ENCODE measurements at regions not wholly inside any gene's neighbourhood (a gene's known extent, or its start where the extent isn't known, plus 50 kb on each side); places are given as distances from the start of the nearest gene placed in this dataset.
"Not testable (repeated sequence)": the region's sequence is repeated elsewhere in the genome, so short reads cannot be mapped to it uniquely, and the experiment has no call there.

DNA sequence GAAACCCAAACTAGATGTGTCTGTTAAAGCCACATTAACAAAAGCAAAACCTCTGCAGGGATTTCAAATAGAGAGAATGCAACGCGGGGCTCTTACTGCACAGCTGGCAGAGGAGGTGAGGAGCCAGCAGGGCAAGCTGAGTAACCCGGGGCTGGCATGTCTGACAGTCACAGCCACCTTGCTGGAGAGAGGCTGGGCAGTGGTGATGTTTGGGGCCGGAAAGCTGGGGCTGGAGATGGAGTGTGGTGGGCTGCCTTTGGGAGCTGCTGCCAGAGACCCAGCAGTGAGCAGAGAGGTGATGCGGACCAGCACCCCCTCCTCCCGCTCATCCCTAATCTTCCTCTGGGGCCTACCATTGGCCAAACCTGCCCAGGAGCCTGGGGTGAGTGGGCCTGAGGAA is 204.5 kb upstream of the ARL4C start:
- H2AFZ ChIP-seq (ENCODE audit: low read length), result no peak overlapping the region
- H3K36me3 ChIP-seq (ENCODE audit: low read depth, low read length), result no peaks in the 10 kb centered on the region
- no peaks in the 10 kb centered on the region for H3K27me3 ChIP-seq (ENCODE audit: low read length)
- H3K4me1 ChIP-seq (ENCODE audit: insufficient read depth, low read length), result 0 out of 2 replicates have a peak, but pooled peaks cover 7% of the 10 kb centered on the region
- no peak overlapping the region for H3K27ac ChIP-seq (ENCODE audit: low read length)
- H3K4me2 ChIP-seq (ENCODE audit: low read length), result no peak overlapping the region
- H4K20me1 ChIP-seq (ENCODE audit: low read length), result no peaks in the 10 kb centered on the region
- no peak overlapping the region for H3K9ac ChIP-seq (ENCODE audit: low read length)
- no peaks in the 10 kb centered on the region for H3K9me3 ChIP-seq (ENCODE audit: low read length)
- intact Hi-C loops (cut with micrococcal nuclease), result no loop called here
- no peaks in the 10 kb centered on the region for H3K9me2 ChIP-seq (replicated peaks; ENCODE audit: low read length)
- no TSS peak for BruUV-seq (replicated peaks)
- H3K79me2 ChIP-seq (ENCODE audit: low read length), result no peaks in the 10 kb centered on the region
- no peaks in the 10 kb centered on the region for H3F3A ChIP-seq (ENCODE audit: low read length, unreplicated experiment)
- ATAC-seq, result no peak
- no peak for DNase-seq
- POLR2A ChIA-PET (ENCODE audit: unreplicated experiment), result no interaction called here
- H3K4me3 ChIP-seq (ENCODE audit: low read length), result no peak overlapping the region
- CTCF ChIA-PET, result no interaction called here
- no peak for TF ChIP-seq EZH2phosphoT487 (IDR thresholded peaks at IDR 0.05; ENCODE audit: borderline replicate concordance, low read length)
- TF ChIP-seq CTCF (conservative IDR thresholded peaks at IDR 0.05; ENCODE audit: low read depth, low read length), result no peak
- TF ChIP-seq EZH2 (IDR thresholded peaks at IDR 0.05; ENCODE audit: low read length, unreplicated experiment), result no peak

GRCh38 chr2:234699456-234699855 is 202.6 kb upstream of the ARL4C start:
- Histone ChIP-seq H3K9me2 (replicated peaks; ENCODE audit: low read length) (no peaks in the 10 kb centered on the region), H3K4me1 (ENCODE audit: insufficient read depth, low read length) (0 out of 2 replicates have a peak, but pooled peaks cover 7% of the 10 kb centered on the region), H3K79me2 (ENCODE audit: low read length) (no peaks in the 10 kb centered on the region), H2AFZ (ENCODE audit: low read length) (no peak overlapping the region), H3K9me3 (ENCODE audit: low read length) (no peaks in the 10 kb centered on the region), H3K9ac (ENCODE audit: low read length) (no peak overlapping the region), H3K4me2 (ENCODE audit: low read length) (no peak overlapping the region), H3K27me3 (ENCODE audit: low read length) (no peaks in the 10 kb centered on the region), H3K36me3 (ENCODE audit: low read depth, low read length) (no peaks in the 10 kb centered on the region), H4K20me1 (ENCODE audit: low read length) (no peaks in the 10 kb centered on the region), H3K27ac (ENCODE audit: low read length) (no peak overlapping the region), H3F3A (ENCODE audit: low read length, unreplicated experiment) (no peaks in the 10 kb centered on the region), H3K4me3 (ENCODE audit: low read length) (no peak overlapping the region)
- DNase-seq (no peak), ATAC-seq (no peak)
- no peak for TF ChIP-seq CTCF (conservative IDR thresholded peaks at IDR 0.05; ENCODE audit: low read depth, low read length)
- TF ChIP-seq EZH2 (IDR thresholded peaks at IDR 0.05; ENCODE audit: low read length, unreplicated experiment), result no peak
- TF ChIP-seq EZH2phosphoT487 (IDR thresholded peaks at IDR 0.05; ENCODE audit: borderline replicate concordance, low read length), result no peak
- POLR2A ChIA-PET (ENCODE audit: unreplicated experiment), result no interaction called here
- CTCF ChIA-PET, result no interaction called here
- no TSS peak for BruUV-seq (replicated peaks)
- intact Hi-C loops (cut with micrococcal nuclease), result no loop called here

DNA sequence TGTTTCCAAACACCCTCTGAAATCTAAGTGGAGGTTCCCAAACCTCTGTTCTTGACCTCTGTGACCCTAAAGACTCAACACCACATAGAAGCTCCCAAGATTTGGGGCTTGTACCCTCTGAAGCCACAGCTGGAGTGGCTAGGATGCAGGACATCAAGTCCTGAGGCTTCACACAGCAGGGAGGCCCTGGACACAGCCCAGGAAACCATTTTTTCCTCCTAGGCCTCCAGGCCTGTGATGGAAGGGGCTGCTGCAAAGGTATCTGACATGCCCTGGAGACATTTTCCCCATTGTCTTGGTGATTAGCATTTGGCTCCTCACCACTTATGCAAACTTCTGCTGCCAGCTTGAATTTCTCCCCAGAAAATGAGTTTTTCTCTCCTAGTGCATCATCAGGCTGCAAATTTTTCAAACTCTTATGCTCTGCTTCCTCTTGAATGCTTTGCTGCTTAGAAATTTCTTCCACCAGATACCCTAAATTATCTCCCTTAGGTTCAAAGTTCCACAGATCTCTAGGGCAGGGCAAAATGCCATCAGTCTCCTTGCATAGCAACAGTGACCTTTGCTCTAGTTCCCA is 200.5 kb upstream of the ARL4C start:
- H3K9me2 ChIP-seq (replicated peaks; ENCODE audit: low read length); H3K27ac ChIP-seq (ENCODE audit: low read length); H3K4me1 ChIP-seq (ENCODE audit: insufficient read depth, low read length); H3K79me2 ChIP-seq (ENCODE audit: low read length); H3K36me3 ChIP-seq (ENCODE audit: low read depth, low read length); H3K27me3 ChIP-seq (ENCODE audit: low read length); H3K4me2 ChIP-seq (ENCODE audit: low read length); ATAC-seq; H3K9me3 ChIP-seq (ENCODE audit: low read length); intact Hi-C loops (cut with micrococcal nuclease); BruUV-seq (replicated peaks); H4K20me1 ChIP-seq (ENCODE audit: low read length); H2AFZ ChIP-seq (ENCODE audit: low read length); CTCF ChIA-PET; POLR2A ChIA-PET (ENCODE audit: unreplicated experiment); H3K4me3 ChIP-seq (ENCODE audit: low read length); H3F3A ChIP-seq (ENCODE audit: low read length, unreplicated experiment); H3K9ac ChIP-seq (ENCODE audit: low read length); DNase-seq: not testable (repeated sequence)
